H1 (cell line): ENCODE measurements at regions not wholly inside any gene's neighbourhood (a gene's known extent, or its start where the extent isn't known, plus 50 kb on each side); places are given as distances from the start of the nearest gene placed in this dataset.

ENCODE experiments used
- CTCF ChIA-PET: fragments of 300-600 bp; sonication (Branson Sonifier 250); formaldehyde crosslinking; loops from one replicate; lab custom pipeline; 2021; ENCODE audit not compliant: partially characterized antibody; lab: Charles Lee
- POLR2A ChIA-PET: fragments of 300-600 bp; sonication (Branson Sonifier 250); formaldehyde crosslinking; loops from one replicate; lab custom pipeline; 2021; ENCODE audit warnings: inconsistent platforms; ENCODE audit not compliant: partially characterized antibody; lab: Charles Lee
- DNase-seq, 2 experiments: peaks; one replicate each; pipeline versions ENCODE4 v3.0.0 to v3.0.0-alpha.2; 2010 to 2022; ENCODE audit warnings: low spot score in 2 of 2, low read depth in 1 of 2, mixed read lengths in 1 of 2
- FAIRE-seq: peaks from 2 replicates; lab custom pipeline; 2011; peaks lifted over from hg19 to GRCh38; lab: Jason Lieb, UNC
- H2AFZ ChIP-seq: 2 replicates; pipeline ENCODE4 v1.8.1; 2012; ENCODE audit warnings: low read length, inconsistent platforms
- H2AK5ac ChIP-seq: 2 replicates; pipeline ENCODE4 v1.6.1; 2013; ENCODE audit warnings: low read depth, low read length
- H2BK120ac ChIP-seq: replicated peaks from 2 replicates; pipeline ENCODE3; 2013; ENCODE audit warnings: low read depth, low read length, inconsistent platforms
- H2BK12ac ChIP-seq: 2 replicates; pipeline ENCODE4 v1.6.1; 2013; ENCODE audit warnings: low read depth, low read length
- H2BK15ac ChIP-seq: 2 replicates; pipeline ENCODE4 v1.6.1; 2013; ENCODE audit warnings: low read length
- H2BK20ac ChIP-seq: 2 replicates; pipeline ENCODE4 v1.6.1; 2013; ENCODE audit warnings: low read length
- H2BK5ac ChIP-seq: 2 replicates; pipeline ENCODE4 v1.6.1; 2013; ENCODE audit warnings: low read depth, low read length
- H3K14ac ChIP-seq: 2 replicates; pipeline ENCODE4 v1.6.1; 2013; ENCODE audit warnings: inconsistent platforms; ENCODE audit not compliant: insufficient read length
- H3K18ac ChIP-seq: 2 replicates; pipeline ENCODE4 v1.6.1; 2013; ENCODE audit warnings: low read length; ENCODE audit errors: extremely low read depth
- H3K23ac ChIP-seq: 2 replicates; pipeline ENCODE4 v1.6.1; 2013; ENCODE audit warnings: inconsistent platforms; ENCODE audit not compliant: insufficient read length
- H3K23me2 ChIP-seq: 2 replicates; pipeline ENCODE4 v1.6.1; 2013; ENCODE audit warnings: low read depth, low read length
- H3K27ac ChIP-seq: 2 replicates; pipeline ENCODE4 v1.6.1; 2011; ENCODE audit warnings: low read depth, low read length, inconsistent platforms
- H3K27me3 ChIP-seq, 4 experiments: replicated peaks in 1 of 4; 1 replicate in 1 of 4; 2 replicates in 3 of 4; pipeline versions ENCODE4 v1.6.1 to v1.8.1; 2011 to 2013; ENCODE audit warnings: low read length in 3 of 4, mild to moderate bottlenecking in 3 of 4, inconsistent platforms in 2 of 4, mixed read lengths in 2 of 4, moderate library complexity in 1 of 4; ENCODE audit not compliant: control insufficient read depth in 3 of 4, insufficient read depth in 3 of 4; ENCODE audit errors: extremely low read depth in 1 of 4
- H3K36me3 ChIP-seq, 4 experiments: 2 replicates each; pipeline versions ENCODE4 v1.6.1 to v1.8.1; 2011 to 2013; ENCODE audit warnings: mild to moderate bottlenecking in 4 of 4, low read length in 3 of 4, moderate library complexity in 2 of 4, control low read depth in 1 of 4, inconsistent platforms in 1 of 4; ENCODE audit not compliant: insufficient read depth in 4 of 4, control insufficient read depth in 2 of 4
- H3K4ac ChIP-seq: replicated peaks from 2 replicates; pipeline ENCODE3; 2013; ENCODE audit warnings: low read length, low read depth, mixed read lengths, inconsistent platforms; ENCODE audit not compliant: insufficient read length
- H3K4me1 ChIP-seq, 4 experiments: replicated peaks in 1 of 4; 1 replicate in 1 of 4; 2 replicates in 3 of 4; pipeline versions ENCODE4 v1.6.1 to v1.8.1; 2011 to 2013; ENCODE audit warnings: low read length in 3 of 4, inconsistent platforms in 2 of 4, mixed read lengths in 1 of 4; ENCODE audit not compliant: insufficient read depth in 4 of 4, control insufficient read depth in 3 of 4
- H3K4me2 ChIP-seq, 2 experiments: 2 replicates each; pipeline versions ENCODE4 v1.6.1 to v1.8.1; 2011 to 2013; ENCODE audit warnings: low read depth in 2 of 2, low read length in 2 of 2, control low read depth in 1 of 2, inconsistent platforms in 1 of 2, mild to moderate bottlenecking in 1 of 2; ENCODE audit not compliant: insufficient read depth in 1 of 2
- H3K4me3 ChIP-seq, 4 experiments: fragments of 200-600, 300-600 bp in 1 of 4; sonication (generic), shearing (Covaris generic), sonication (Bioruptor Twin) in 1 of 4; 2 replicates each; pipeline versions ENCODE4 v1.5.1 to v1.8.1; 2011 to 2016; ENCODE audit warnings: low read length in 4 of 4, low read depth in 3 of 4, control low read depth in 2 of 4, inconsistent platforms in 2 of 4, mild to moderate bottlenecking in 2 of 4, mixed read lengths in 1 of 4, moderate library complexity in 1 of 4; ENCODE audit not compliant: insufficient read depth in 2 of 4; ENCODE audit errors: extremely low read depth in 1 of 4
- H3K56ac ChIP-seq: replicated peaks from 2 replicates; pipeline ENCODE3; 2013; ENCODE audit warnings: low read depth, mild to moderate bottlenecking, mixed read lengths, low read length, inconsistent platforms; ENCODE audit not compliant: insufficient read length
- H3K79me1 ChIP-seq: 2 replicates; pipeline ENCODE4 v1.6.1; 2013; ENCODE audit warnings: low read depth, low read length, control low read depth
- H3K79me2 ChIP-seq, 2 experiments: 2 replicates each; pipeline versions ENCODE4 v1.6.1 to v1.8.1; 2012 to 2013; ENCODE audit warnings: low read length in 2 of 2, mild to moderate bottlenecking in 2 of 2, inconsistent platforms in 1 of 2; ENCODE audit not compliant: insufficient read depth in 2 of 2, control insufficient read depth in 1 of 2
- H3K9ac ChIP-seq, 4 experiments: replicated peaks in 1 of 4; 1 replicate in 1 of 4; 2 replicates in 3 of 4; pipeline versions ENCODE4 v1.6.1 to v1.8.1; 2011 to 2013; ENCODE audit warnings: low read depth in 3 of 4, low read length in 3 of 4, control low read depth in 2 of 4, mild to moderate bottlenecking in 2 of 4, moderate library complexity in 2 of 4, inconsistent platforms in 1 of 4; ENCODE audit errors: extremely low read depth in 1 of 4
- H3K9me3 ChIP-seq, 2 experiments: 2 replicates each; pipeline versions ENCODE4 v1.6.1 to v1.8.1; 2012 to 2013; ENCODE audit warnings: mild to moderate bottlenecking in 2 of 2, moderate library complexity in 2 of 2, control low read depth in 1 of 2, inconsistent platforms in 1 of 2, low read depth in 1 of 2, low read length in 1 of 2, mixed read lengths in 1 of 2; ENCODE audit not compliant: insufficient read depth in 2 of 2
- H4K20me1 ChIP-seq, 2 experiments: replicated peaks in 1 of 2; 2 replicates each; pipeline versions ENCODE3 to v1.8.1; 2011 to 2013; ENCODE audit warnings: inconsistent platforms in 2 of 2, low read length in 2 of 2, mild to moderate bottlenecking in 1 of 2; ENCODE audit not compliant: insufficient read depth in 2 of 2, control insufficient read depth in 1 of 2
- H4K5ac ChIP-seq: 2 replicates; pipeline ENCODE4 v1.6.1; 2013; ENCODE audit warnings: low read length, low read depth, mixed read lengths, inconsistent platforms; ENCODE audit not compliant: insufficient read length
- H4K8ac ChIP-seq: 2 replicates; pipeline ENCODE4 v1.8.0; 2013; ENCODE audit warnings: mild to moderate bottlenecking, moderate library complexity, low read length, inconsistent platforms; ENCODE audit not compliant: insufficient read depth; ENCODE audit errors: extremely low read depth
- H4K91ac ChIP-seq: replicated peaks from 2 replicates; pipeline ENCODE3; 2013; ENCODE audit warnings: low read length, mixed read lengths, inconsistent platforms; ENCODE audit not compliant: insufficient read length
- CTBP2 ChIP-seq: IDR thresholded peaks from 2 replicates; pipeline ENCODE4 v1.7.0; 2011; ENCODE audit warnings: borderline replicate concordance, mild to moderate bottlenecking, moderate library complexity, mixed read lengths, low read length; ENCODE audit not compliant: insufficient read depth, insufficient read length
- EP300 ChIP-seq, 2 experiments: IDR thresholded peaks; 1 replicate in 1 of 2; 2 replicates in 1 of 2; pipeline ENCODE4 v1.6.1; 2011 to 2012; ENCODE audit warnings: low read depth in 2 of 2, low read length in 2 of 2, mild to moderate bottlenecking in 2 of 2, borderline replicate concordance in 1 of 2, inconsistent platforms in 1 of 2, moderate library complexity in 1 of 2
- GABPA ChIP-seq: IDR thresholded peaks from 2 replicates; pipeline ENCODE4 v1.6.1; 2011; ENCODE audit warnings: mild to moderate bottlenecking, low read length, moderate library complexity, borderline replicate concordance; ENCODE audit not compliant: insufficient read depth
- JUN ChIP-seq: IDR thresholded peaks from 2 replicates; pipeline ENCODE4 v1.6.1; 2011; ENCODE audit warnings: low read depth, mild to moderate bottlenecking, improper control_type of control experiment, low read length
- JUND ChIP-seq: IDR thresholded peaks from 2 replicates; pipeline ENCODE4 v1.6.1; 2011; ENCODE audit warnings: mild to moderate bottlenecking, improper control_type of control experiment, low read length
- KDM4A ChIP-seq: IDR thresholded peaks from one replicate; pipeline ENCODE4 v1.7.1; 2012; ENCODE audit warnings: low read depth, mild to moderate bottlenecking, moderate library complexity, low read length, inconsistent platforms; ENCODE audit not compliant: severe bottlenecking
- PHF8 ChIP-seq: fragments of 200-600 bp; sonication (generic); conservative IDR thresholded peaks from 2 replicates; pipeline ENCODE4 v1.7.1; 2012; ENCODE audit warnings: low read depth, mild to moderate bottlenecking, inconsistent platforms, low read length, moderate library complexity
- SIN3A ChIP-seq, 2 experiments: IDR thresholded peaks in 1 of 2; conservative IDR thresholded peaks in 1 of 2; 2 replicates each; pipeline ENCODE4 v1.6.1; 2011 to 2012; ENCODE audit warnings: low read length in 2 of 2, improper control_type of control experiment in 1 of 2, low read depth in 1 of 2, mild to moderate bottlenecking in 1 of 2
- SP1 ChIP-seq: IDR thresholded peaks from 2 replicates; pipeline ENCODE4 v1.6.1; 2011; ENCODE audit warnings: low read depth, low read length
- TAF1 ChIP-seq: IDR thresholded peaks from 2 replicates; pipeline ENCODE4 v1.6.1; 2011; ENCODE audit warnings: mild to moderate bottlenecking, low read depth, low read length
- TEAD4 ChIP-seq: IDR thresholded peaks from 2 replicates; pipeline ENCODE4 v1.6.1; 2012; ENCODE audit warnings: low read depth, low read length, inconsistent platforms, mixed read lengths
- WGBS, 2 experiments: shearing (Covaris generic) in 1 of 2; methylation state at CpG; one replicate each; pipeline versions ENCODE4 v1.1.6 to v1.1.7; 2013 to 2015; ENCODE audit warnings: low lambda C conversion rate in 2 of 2, mixed read lengths in 2 of 2, inconsistent platforms in 1 of 2, low coverage in 1 of 2, missing lambda C conversion rate in 1 of 2; ENCODE audit not compliant: insufficient replicate concordance in 2 of 2, insufficient coverage in 1 of 2, insufficient read length in 1 of 2; ENCODE audit errors: extremely low coverage in 1 of 2, missing lambda C conversion rate in 1 of 2; 5-methylcytosine and 5-hydroxymethylcytosine counted together

DNA sequence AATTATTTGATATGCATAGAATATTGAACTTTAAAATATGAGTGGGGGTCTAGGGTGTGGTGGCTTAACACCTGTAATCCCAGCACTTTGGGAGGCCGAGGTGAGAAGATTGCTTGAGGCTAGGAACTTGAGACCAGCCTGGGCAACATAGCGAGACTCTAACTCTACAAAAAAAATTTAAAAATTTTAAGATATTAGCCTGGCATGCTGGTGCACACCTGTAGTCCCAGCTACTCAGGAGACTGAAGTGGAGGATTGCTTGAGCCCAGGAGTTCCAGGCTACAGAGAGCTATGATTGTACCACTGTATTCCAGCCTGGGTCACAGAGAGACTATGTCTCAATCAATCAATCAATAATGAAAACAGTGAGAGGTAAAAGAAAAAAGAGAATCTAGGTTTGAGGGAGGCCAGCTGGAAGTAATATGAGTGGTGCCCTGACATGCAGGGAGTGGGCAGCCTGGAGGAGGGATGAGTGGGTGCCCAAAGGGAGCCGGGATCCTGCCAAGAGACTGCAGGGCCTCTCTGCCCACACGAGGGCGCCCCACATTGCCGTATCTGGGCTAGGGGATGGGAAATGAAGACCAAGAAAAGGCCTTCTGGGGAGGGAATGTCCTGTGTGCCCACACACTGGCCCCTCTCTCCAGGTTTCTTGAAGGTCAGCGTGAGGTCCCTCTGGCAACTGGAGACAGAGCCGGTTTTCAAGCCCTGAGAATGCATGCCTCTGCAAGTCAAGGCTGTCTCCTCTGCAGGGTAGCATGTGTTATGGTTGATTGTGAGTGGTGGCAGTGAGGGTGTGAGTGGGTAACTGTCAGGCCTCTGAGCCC lies 93.9 kb upstream of the PPM1J start:
- H3K27ac ChIP-seq, result peak overlapping the region; percentile 4; the same call in 1 of the 2 replicates
- H3K79me1 ChIP-seq, result no peaks in the 10 kb centered on the region
- no peak overlapping the region for H3K9ac ChIP-seq
- 0 out of 2 replicates have a peak, but pooled peaks have one; percentile 6 for TF ChIP-seq JUND
- no peak for TF ChIP-seq EP300 (IDR thresholded peaks at IDR 0.05; ENCODE audit: borderline replicate concordance in 1 of 2, low read depth in 2 of 2, low read length in 2 of 2)
- TF ChIP-seq PHF8, result no peak
- no peak for TF ChIP-seq JUN
- no peak for TF ChIP-seq SP1
- 0 out of 4 replicates have a peak, but pooled peaks of 1 of the 2 experiments have one; percentile 31 for TF ChIP-seq SIN3A (conservative IDR thresholded peaks at IDR 0.05 in 1 of 2, IDR thresholded peaks at IDR 0.05 in 1 of 2; ENCODE audit: low read depth in 1 of 2, low read length in 2 of 2)
- peak; percentile 29; the same call in 1 of the 2 replicates for TF ChIP-seq GABPA
- TF ChIP-seq KDM4A, result no peak
- no peak for TF ChIP-seq TAF1
- TF ChIP-seq CTBP2, result no peak
- TF ChIP-seq TEAD4, result no peak

More for the DNA sequence above, 93.9 kb upstream of the PPM1J start:
- Histone ChIP-seq H3K23me2 (no peaks in the 10 kb centered on the region), H2BK12ac (peak overlapping the region; percentile 5), H2BK15ac (no peak overlapping the region), H4K91ac (peak overlapping the region; percentile 91), H3K27me3 (no peaks in the 10 kb centered on the region), H3K36me3 (no peaks in the 10 kb centered on the region), H3K4me2 (no peak overlapping the region; a peak in 1 of 4 replicates), H2AFZ (no peak overlapping the region), H3K14ac (no peak overlapping the region), H4K5ac (peak overlapping the region; percentile 93), H3K23ac (no peak overlapping the region), H3K56ac (peak overlapping the region; percentile 21), H2BK5ac (peak overlapping the region; percentile 91), H3K4me3 (no peak overlapping the region), H2BK120ac (peak overlapping the region; percentile 22), H4K20me1 (no peaks in the 10 kb centered on the region), H3K4me1 (peaks cover 5 to 13% (median 8%) of the 10 kb centered on the region in 4 experiments; a peak in 6 of 7 replicates), H4K8ac (no peak overlapping the region), H2BK20ac (peak overlapping the region; percentile 77; the same call in 1 of the 2 replicates), H3K18ac (peak overlapping the region; percentile 95), H3K9me3 (no peaks in the 10 kb centered on the region), H2AK5ac (no peak overlapping the region), H3K4ac (peak overlapping the region; percentile 91), H3K79me2 (no peaks in the 10 kb centered on the region)
- FAIRE-seq, result no peak
- DNase-seq, result peak in 1 of 2 experiments; percentile 96
- CTCF ChIA-PET, result interaction anchor here (0.6 to 13.9 kb wide), 34 partner anchors 8 to 835 kb away, joined by 3 to 547 read pairs (median 5); partner anchors contain the start of genes LRIG2 and PPM1J
- WGBS, 2 experiments, result 29% methylated on average over 8 of the region's 8 CpGs; no CpG with 5 or more reads in 1 of the 2 experiments
- POLR2A ChIA-PET, result interaction anchor here (0.6 to 3.6 kb wide), 7 partner anchors 9 to 264 kb away, joined by 3 to 16 read pairs (median 4); partner anchors contain the start of genes LRIG2 and SLC16A1
